ENCODE measurements at regions not wholly inside any gene's neighbourhood (a gene's known extent, or its start where the extent isn't known, plus 50 kb on each side); places are given as distances from the start of the nearest gene placed in this dataset.

- TF ChIP-seq CTCF (conservative IDR thresholded peaks at IDR 0.05; ENCODE audit: low read depth, low read length): no peak
- TF ChIP-seq EZH2 (IDR thresholded peaks at IDR 0.05; ENCODE audit: low read length, unreplicated experiment): no peak
- no peak for TF ChIP-seq EZH2phosphoT487 (IDR thresholded peaks at IDR 0.05; ENCODE audit: borderline replicate concordance, low read length)
- no peaks in the 10 kb centered on the region for H3K79me2 ChIP-seq (ENCODE audit: low read length)
- H3K4me1 ChIP-seq (ENCODE audit: insufficient read depth, low read length): no peaks in the 10 kb centered on the region
- no peaks in the 10 kb centered on the region for H3K36me3 ChIP-seq (ENCODE audit: low read depth, low read length)
- intact Hi-C loops (cut with micrococcal nuclease): no loop called here
- H2AFZ ChIP-seq (ENCODE audit: low read length): no peak overlapping the region
- ChIA-PET CTCF (no interaction called here), POLR2A (ENCODE audit: unreplicated experiment) (no interaction called here)
- H4K20me1 ChIP-seq (ENCODE audit: low read length): no peaks in the 10 kb centered on the region
- no peak for DNase-seq
- H3K27me3 ChIP-seq (ENCODE audit: low read length): no peaks in the 10 kb centered on the region
- H3F3A ChIP-seq (ENCODE audit: low read length, unreplicated experiment): no peaks in the 10 kb centered on the region
- ATAC-seq: no peak
- BruUV-seq (replicated peaks): no TSS peak
- no peak overlapping the region for H3K4me2 ChIP-seq (ENCODE audit: low read length)
- no peak overlapping the region for H3K27ac ChIP-seq (ENCODE audit: low read length)
- H3K9ac ChIP-seq (ENCODE audit: low read length): no peak overlapping the region
- no peaks in the 10 kb centered on the region for H3K9me3 ChIP-seq (ENCODE audit: low read length)
- H3K9me2 ChIP-seq (replicated peaks; ENCODE audit: low read length): no peaks in the 10 kb centered on the region
- H3K4me3 ChIP-seq (ENCODE audit: low read length): no peak overlapping the region
Observed at GRCh38 chr10:3235996-3236510, 63.5 kb upstream of the PITRM1 start.

DNA sequence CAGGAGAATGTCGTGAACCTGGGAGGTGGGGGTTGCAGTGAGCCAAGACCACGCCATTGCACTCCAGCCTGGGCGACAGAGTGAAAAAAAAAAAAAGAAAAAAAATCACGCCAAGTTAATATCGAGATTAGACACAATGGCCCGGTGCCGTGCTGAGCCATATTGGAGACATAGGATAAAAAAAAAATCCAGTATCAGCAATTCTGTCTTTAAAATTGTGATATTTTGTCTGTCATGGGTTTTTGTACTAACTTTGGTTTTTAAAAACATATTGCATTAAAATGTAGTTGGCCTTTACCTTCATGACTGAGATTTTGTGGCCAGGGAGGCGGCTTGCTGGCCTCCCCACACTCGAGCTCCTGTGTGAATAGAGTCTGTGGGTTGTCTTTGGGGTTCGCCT lies 62.8 kb upstream of the PITRM1 start:
- H4K20me1 ChIP-seq (ENCODE audit: low read length): no peaks in the 10 kb centered on the region
- H3F3A ChIP-seq (ENCODE audit: low read length, unreplicated experiment): no peaks in the 10 kb centered on the region
- ATAC-seq: no peak
- TF ChIP-seq CTCF (conservative IDR thresholded peaks at IDR 0.05; ENCODE audit: low read depth, low read length) (no peak), EZH2phosphoT487 (IDR thresholded peaks at IDR 0.05; ENCODE audit: borderline replicate concordance, low read length) (no peak), EZH2 (IDR thresholded peaks at IDR 0.05; ENCODE audit: low read length, unreplicated experiment) (no peak)
- H3K4me2 ChIP-seq (ENCODE audit: low read length): no peak overlapping the region
- no peak for DNase-seq
- ChIA-PET POLR2A (ENCODE audit: unreplicated experiment) (no interaction called here), CTCF (no interaction called here)
- no TSS peak for BruUV-seq (replicated peaks)
- intact Hi-C loops (cut with micrococcal nuclease): no loop called here
- no peak overlapping the region for H3K4me3 ChIP-seq (ENCODE audit: low read length)
- H3K9me2 ChIP-seq (replicated peaks; ENCODE audit: low read length): no peaks in the 10 kb centered on the region
- H3K4me1 ChIP-seq (ENCODE audit: insufficient read depth, low read length): no peaks in the 10 kb centered on the region
- no peaks in the 10 kb centered on the region for H3K36me3 ChIP-seq (ENCODE audit: low read depth, low read length)
- H3K27ac ChIP-seq (ENCODE audit: low read length): no peak overlapping the region
- H3K79me2 ChIP-seq (ENCODE audit: low read length): no peaks in the 10 kb centered on the region
- no peak overlapping the region for H3K9ac ChIP-seq (ENCODE audit: low read length)
- no peak overlapping the region for H2AFZ ChIP-seq (ENCODE audit: low read length)
- no peaks in the 10 kb centered on the region for H3K9me3 ChIP-seq (ENCODE audit: low read length)
- no peaks in the 10 kb centered on the region for H3K27me3 ChIP-seq (ENCODE audit: low read length)

DNA sequence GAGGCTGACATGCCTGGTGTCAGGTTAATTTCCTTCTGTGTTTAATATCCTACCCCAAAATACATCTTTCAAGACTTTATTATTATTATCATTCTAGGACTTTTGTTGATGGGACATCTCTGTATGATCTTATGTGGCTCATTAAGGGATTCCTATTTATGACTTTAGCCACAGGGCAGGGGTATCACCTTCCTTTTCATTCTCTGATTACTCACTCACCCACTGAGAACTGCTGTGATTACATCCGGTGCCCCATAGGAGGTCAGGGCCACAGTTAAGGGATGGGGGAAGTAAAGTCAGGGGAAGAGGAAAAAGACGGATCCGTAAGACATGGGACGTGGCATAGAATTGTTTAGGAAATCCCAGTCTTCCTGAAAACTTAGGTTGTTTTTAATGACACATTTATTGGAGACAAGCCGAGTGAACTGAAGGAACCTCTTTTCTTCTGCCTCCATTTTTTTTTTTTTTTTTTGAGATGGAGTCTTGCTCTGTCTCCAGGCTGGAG lies 61.0 kb upstream of the PITRM1 start:
- H3K27ac ChIP-seq (ENCODE audit: low read length): no peak overlapping the region
- H3K4me1 ChIP-seq (ENCODE audit: insufficient read depth, low read length): peaks cover 3% of the 10 kb centered on the region
- no peaks in the 10 kb centered on the region for H4K20me1 ChIP-seq (ENCODE audit: low read length)
- H3K4me2 ChIP-seq (ENCODE audit: low read length): no peak overlapping the region
- BruUV-seq (replicated peaks): no TSS peak
- H3K9ac ChIP-seq (ENCODE audit: low read length): no peak overlapping the region
- no peaks in the 10 kb centered on the region for H3K27me3 ChIP-seq (ENCODE audit: low read length)
- H3K4me3 ChIP-seq (ENCODE audit: low read length): no peak overlapping the region
- intact Hi-C loops (cut with micrococcal nuclease): no loop called here
- H3K36me3 ChIP-seq (ENCODE audit: low read depth, low read length): no peaks in the 10 kb centered on the region
- no peaks in the 10 kb centered on the region for H3F3A ChIP-seq (ENCODE audit: low read length, unreplicated experiment)
- H3K79me2 ChIP-seq (ENCODE audit: low read length): no peaks in the 10 kb centered on the region
- H3K9me2 ChIP-seq (replicated peaks; ENCODE audit: low read length): no peaks in the 10 kb centered on the region
- DNase-seq: no peak
- no peaks in the 10 kb centered on the region for H3K9me3 ChIP-seq (ENCODE audit: low read length)
- no peak overlapping the region for H2AFZ ChIP-seq (ENCODE audit: low read length)
- ATAC-seq: no peak
- ChIA-PET CTCF (no interaction called here), POLR2A (ENCODE audit: unreplicated experiment) (no interaction called here)
- TF ChIP-seq EZH2 (IDR thresholded peaks at IDR 0.05; ENCODE audit: low read length, unreplicated experiment) (no peak), EZH2phosphoT487 (IDR thresholded peaks at IDR 0.05; ENCODE audit: borderline replicate concordance, low read length) (no peak), CTCF (conservative IDR thresholded peaks at IDR 0.05; ENCODE audit: low read depth, low read length) (no peak)

All from PC-3 (cell line).